Heart left ventricle (tissue), 13 donors: ENCODE measurements at regions not wholly inside any gene's neighbourhood (a gene's known extent, or its start where the extent isn't known, plus 50 kb on each side); places are given as distances from the start of the nearest gene placed in this dataset.
"Not testable (repeated sequence)": the region's sequence is repeated elsewhere in the genome, so short reads cannot be mapped to it uniquely, and the experiment has no call there.

Experiments used
- POLR2A ChIP-seq, 2 donors: fragments of 450-650 bp; IDR thresholded peaks; one replicate each; pipeline ENCODE4 v1.6.1; 2017; ENCODE audit warnings: antibody characterized with exemption in 2 of 2, mild to moderate bottlenecking in 2 of 2, moderate library complexity in 2 of 2
- TF ChIP-seq, protein P1 (sequence below), 12 donors: fragments of 200-600 bp; sonication (generic) in 4 of 12; IDR thresholded peaks; one replicate each; pipeline versions ENCODE4 v1.5.0 to v1.8.0; 2018 to 2022; ENCODE audit warnings: antibody characterized with exemption in 12 of 12, mild to moderate bottlenecking in 5 of 12
- donor health status: ischemic (EF 13 %, LVEDD 7.1; RV severe dilation, severe dysfunction).
- donor health status: DM: no; HTN: yes; CAD: no.
- donor health status: DM: no; HTN: no; CAD: no.
- donor health status: ischemic (EF 25% LVEDD 6.9; RV normal size, moderate dysfunction).
- donor health status: ischemic (EF 25% LVEDD 5.7; RV mildly dilated, moderate dysfunction).
- donor health status: ischemic (EF 35%, LVEDD 5.7; RV mildly dilated, moderate dysfunction).
- donor health status: nonischemic (EF 11% LVEDD 7.7; RV severe dilation, severe dysfunction).
- donor health status: DM: yes; HTN: yes; CAD: no.
- donor health status: PGD.
- donor health status: ischemic (EF 29% LVEDD 5.4; RV normal size, mild dysfunction).
- donor health status: nonischemic (EF 23%, LVEDD 6.1; RV moderate dilation, normal function).

GRCh38 chr15:92768131-92768530, 112.6 kb upstream of the FAM174B start:
- TF ChIP-seq, protein P1, sequence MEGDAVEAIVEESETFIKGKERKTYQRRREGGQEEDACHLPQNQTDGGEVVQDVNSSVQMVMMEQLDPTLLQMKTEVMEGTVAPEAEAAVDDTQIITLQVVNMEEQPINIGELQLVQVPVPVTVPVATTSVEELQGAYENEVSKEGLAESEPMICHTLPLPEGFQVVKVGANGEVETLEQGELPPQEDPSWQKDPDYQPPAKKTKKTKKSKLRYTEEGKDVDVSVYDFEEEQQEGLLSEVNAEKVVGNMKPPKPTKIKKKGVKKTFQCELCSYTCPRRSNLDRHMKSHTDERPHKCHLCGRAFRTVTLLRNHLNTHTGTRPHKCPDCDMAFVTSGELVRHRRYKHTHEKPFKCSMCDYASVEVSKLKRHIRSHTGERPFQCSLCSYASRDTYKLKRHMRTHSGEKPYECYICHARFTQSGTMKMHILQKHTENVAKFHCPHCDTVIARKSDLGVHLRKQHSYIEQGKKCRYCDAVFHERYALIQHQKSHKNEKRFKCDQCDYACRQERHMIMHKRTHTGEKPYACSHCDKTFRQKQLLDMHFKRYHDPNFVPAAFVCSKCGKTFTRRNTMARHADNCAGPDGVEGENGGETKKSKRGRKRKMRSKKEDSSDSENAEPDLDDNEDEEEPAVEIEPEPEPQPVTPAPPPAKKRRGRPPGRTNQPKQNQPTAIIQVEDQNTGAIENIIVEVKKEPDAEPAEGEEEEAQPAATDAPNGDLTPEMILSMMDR (IDR thresholded peaks at IDR 0.05) = not testable (repeated sequence)
- TF ChIP-seq POLR2A (IDR thresholded peaks at IDR 0.05) = not testable (repeated sequence)
